ENCODE measurements at regions not wholly inside any gene's neighbourhood (a gene's known extent, or its start where the extent isn't known, plus 50 kb on each side); places are given as distances from the start of the nearest gene placed in this dataset.

DNA sequence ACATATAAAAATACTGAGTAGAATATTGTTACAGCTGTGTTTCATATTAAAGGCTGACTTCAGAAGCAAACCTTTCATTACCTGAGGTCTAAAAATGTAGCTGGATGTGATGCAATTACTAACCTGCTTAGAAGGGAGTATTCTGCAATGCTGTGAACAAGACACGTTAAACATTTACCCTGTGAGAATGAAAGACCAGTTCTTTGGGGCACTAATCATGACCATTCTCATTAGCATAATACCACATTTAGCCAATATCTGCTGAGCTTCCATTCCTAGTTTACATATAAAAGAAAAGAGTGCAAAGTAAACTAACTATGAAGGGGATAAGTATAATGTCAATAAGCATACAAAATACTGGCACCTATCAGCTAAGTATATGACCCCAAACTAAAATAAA is 784.0 kb upstream of the KLHL29 start:
- no peak for TF ChIP-seq POLR2A (IDR thresholded peaks at IDR 0.05; ENCODE audit: low read depth, low read length)
- no peak for TF ChIP-seq POLR2AphosphoS5 (IDR thresholded peaks at IDR 0.05; ENCODE audit: low read depth, low read length)
